Activated CD4-positive, alpha-beta memory T cell treated with anti-CD3 and anti-CD28 coated beads for 36 hours (primary cell): ENCODE measurements at regions not wholly inside any gene's neighbourhood (a gene's known extent, or its start where the extent isn't known, plus 50 kb on each side); places are given as distances from the start of the nearest gene placed in this dataset.

ENCODE experiments used
- CTCF ChIA-PET: fragments of 350-600 bp; sonication (Branson Sonifier 250); formaldehyde crosslinking; loops from one replicate; lab custom pipeline; 2021; ENCODE audit warnings: antibody characterized with exemption, inconsistent platforms; lab: Charles Lee
- POLR2A ChIA-PET: fragments of 350-600 bp; sonication (Branson Sonifier 250); formaldehyde crosslinking; loops from one replicate; lab custom pipeline; 2021; ENCODE audit warnings: antibody characterized with exemption; lab: Charles Lee
- DNase-seq: peaks from one replicate; pipeline ENCODE4 v3.0.0-alpha.2; 2020
- H3K27ac Mint-ChIP-seq: one replicate; pipeline ENCODE4 v1.8.0; 2021; ENCODE audit warnings: mixed read lengths
- H3K27me3 Mint-ChIP-seq: one replicate; pipeline ENCODE4 v1.8.0; 2021; ENCODE audit warnings: mixed read lengths
- H3K36me3 Mint-ChIP-seq: one replicate; pipeline ENCODE4 v1.8.0; 2021; ENCODE audit warnings: mixed read lengths
- H3K4me1 Mint-ChIP-seq: one replicate; pipeline ENCODE4 v1.8.0; 2021; ENCODE audit warnings: low read depth, mixed read lengths
- H3K4me3 Mint-ChIP-seq: one replicate; pipeline ENCODE4 v1.8.0; 2021; ENCODE audit warnings: mild to moderate bottlenecking, mixed read lengths
- H3K9me3 Mint-ChIP-seq: one replicate; pipeline ENCODE4 v1.8.0; 2021; ENCODE audit warnings: mixed read lengths
- intact Hi-C: fragments of 100-400 bp; cut with micrococcal nuclease; formaldehyde crosslinking; loops from one replicate; pipeline ENCODE4 v1.15.1; 2023

DNA sequence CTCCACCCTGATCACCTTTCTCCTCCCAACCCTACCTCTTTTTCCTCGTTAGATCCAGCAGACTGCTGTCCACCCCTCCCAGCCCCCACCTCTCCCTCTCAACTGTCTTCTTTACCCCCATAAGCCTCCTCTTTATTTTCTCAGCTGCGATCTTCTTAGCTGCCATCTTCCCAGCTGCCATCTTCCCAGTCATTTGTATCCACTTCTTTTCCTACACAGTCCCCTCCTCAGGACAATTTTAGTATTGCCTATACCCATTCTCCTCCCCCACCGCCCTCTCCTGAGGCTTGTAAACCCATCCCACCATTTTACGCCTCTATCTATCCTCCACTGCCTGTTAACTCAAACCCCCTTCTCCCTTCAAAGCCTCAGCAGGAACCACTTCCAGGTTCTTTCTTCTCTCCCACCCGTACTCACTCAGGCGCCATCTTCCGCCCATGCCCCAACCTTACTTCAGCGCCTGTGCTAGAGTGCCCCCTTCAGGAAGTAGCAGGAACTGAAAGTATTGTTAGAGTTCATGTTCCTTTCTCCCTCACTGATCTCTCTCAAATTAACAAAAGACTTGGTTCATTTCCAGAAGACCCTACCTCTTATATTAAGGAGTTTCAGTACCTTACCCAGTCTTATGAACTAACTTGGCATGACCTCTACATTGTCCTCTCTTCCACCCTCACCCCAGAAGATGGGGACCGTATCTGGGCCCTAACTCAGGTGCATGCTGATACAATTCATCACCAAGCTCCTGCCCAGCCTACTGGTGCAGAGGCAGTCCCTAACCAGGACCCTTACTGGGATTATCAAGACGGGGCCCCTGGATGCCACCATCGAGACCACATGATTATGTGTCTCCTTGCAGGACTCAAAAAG is 236.0 kb downstream of the ADGRG6 start:
- peak; percentile 40 for DNase-seq
- Mint-ChIP-seq H3K27me3 (no peaks in the 10 kb centered on the region), H3K4me1 (no peaks in the 10 kb centered on the region), H3K36me3 (peaks cover 4% of the 10 kb centered on the region), H3K4me3 (no peak overlapping the region), H3K9me3 (peaks cover 21% of the 10 kb centered on the region), H3K27ac (no peak overlapping the region)
- intact Hi-C loops = loop anchor here (2.0 kb wide), 1 partner anchor 63 kb away; no protein-coding TSS in a partner anchor
- ChIA-PET CTCF (interaction anchor here (2.3 kb wide), 1 partner anchor 63 kb away, joined by 10 read pairs; no protein-coding TSS in a partner anchor), POLR2A (no interaction called here)

DNA sequence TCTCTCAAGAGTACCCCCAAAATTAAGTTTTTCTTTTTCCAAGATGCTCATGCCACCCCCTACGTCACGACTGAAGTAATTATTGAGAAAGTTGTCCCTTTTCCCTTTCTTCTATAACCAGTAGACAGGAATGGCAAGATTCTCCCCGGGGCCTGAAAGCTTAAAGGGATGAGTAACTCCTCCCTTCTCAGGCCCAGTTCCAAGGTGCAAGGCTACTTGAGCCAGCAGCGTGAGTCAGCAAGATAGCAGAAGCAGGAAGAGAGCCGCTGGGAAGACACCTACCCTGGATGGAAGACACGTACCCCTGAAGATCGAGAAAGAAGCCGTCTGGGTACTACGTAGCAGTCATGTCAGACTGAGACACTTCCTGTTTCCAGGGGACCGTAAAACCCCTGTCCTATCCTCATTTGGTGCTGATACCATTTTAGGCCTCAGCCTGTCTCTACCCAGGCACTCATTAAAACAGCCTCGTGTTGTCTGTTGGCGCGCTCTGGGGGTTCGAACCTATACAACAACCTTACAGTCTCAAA is 241.0 kb downstream of the ADGRG6 start:
- no peak overlapping the region for H3K4me3 Mint-ChIP-seq
- intact Hi-C loops = no loop called here
- H3K27me3 Mint-ChIP-seq = peaks cover 2% of the 10 kb centered on the region
- H3K4me1 Mint-ChIP-seq = peaks cover 17% of the 10 kb centered on the region
- H3K9me3 Mint-ChIP-seq = no peaks in the 10 kb centered on the region
- ChIA-PET POLR2A (no interaction called here), CTCF (interaction anchor here (1.0 kb wide), 1 partner anchor 23 kb away, joined by 3 read pairs; no protein-coding TSS in a partner anchor)
- no peak overlapping the region for H3K27ac Mint-ChIP-seq
- no peak for DNase-seq
- H3K36me3 Mint-ChIP-seq = no peaks in the 10 kb centered on the region

GRCh38 chr6:142543606-142544005 is 241.8 kb downstream of the ADGRG6 start:
- Mint-ChIP-seq H3K27me3 (peaks cover 2% of the 10 kb centered on the region), H3K4me3 (no peak overlapping the region), H3K36me3 (no peaks in the 10 kb centered on the region), H3K4me1 (peaks cover 17% of the 10 kb centered on the region), H3K9me3 (no peaks in the 10 kb centered on the region), H3K27ac (no peak overlapping the region)
- DNase-seq = no peak
- intact Hi-C loops = loop anchor here (1.0 to 2.0 kb wide), 3 partner anchors 25 to 397 kb away; partner anchors contain the start of genes NMBR and VTA1
- ChIA-PET POLR2A (no interaction called here), CTCF (interaction anchor here (1.0 to 1.4 kb wide), 2 partner anchors 22 to 26 kb away, joined by 3 to 5 read pairs; no protein-coding TSS in a partner anchor)

DNA sequence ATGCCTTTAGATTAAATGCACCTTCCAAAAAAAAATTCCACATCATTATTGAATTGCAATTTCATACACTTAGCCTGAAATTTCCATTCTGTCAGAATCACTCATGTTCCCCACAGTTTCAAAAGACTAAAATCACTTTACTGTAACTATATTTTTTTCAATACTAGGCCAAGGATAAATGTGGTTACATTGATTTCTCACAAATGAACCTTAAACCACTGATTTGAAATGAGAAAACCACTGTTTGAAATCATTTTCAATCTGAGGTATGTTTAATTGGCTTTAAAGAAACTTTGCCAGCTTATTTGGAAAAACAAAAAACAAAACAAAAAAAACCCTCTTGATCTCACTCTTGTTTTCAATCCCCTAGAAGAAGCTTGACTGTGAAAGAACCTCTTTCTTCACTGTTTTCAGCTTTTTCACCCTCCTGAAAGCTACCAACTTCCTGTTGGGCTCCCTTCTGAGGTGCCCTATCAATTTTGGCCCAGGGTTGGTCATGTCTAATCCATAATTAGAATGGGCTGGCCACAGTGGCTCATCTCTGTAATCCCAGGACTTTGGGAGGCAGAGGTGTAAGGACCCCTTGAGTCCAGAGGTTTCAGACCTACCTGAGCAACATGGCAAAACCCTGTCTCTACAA is 242.5 kb downstream of the ADGRG6 start:
- ChIA-PET POLR2A (interaction anchor here (1.2 kb wide), 1 partner anchor 17 kb away, joined by 3 read pairs; no protein-coding TSS in a partner anchor), CTCF (interaction anchor here (0.7 to 1.4 kb wide), 3 partner anchors 13 to 25 kb away, joined by 3 to 5 read pairs (median 3); no protein-coding TSS in a partner anchor)
- no peak overlapping the region for H3K27ac Mint-ChIP-seq
- intact Hi-C loops = loop anchor here (1.0 to 2.0 kb wide), 3 partner anchors 24 to 398 kb away; partner anchors contain the start of genes NMBR and VTA1
- peak; percentile 18 for DNase-seq
- H3K36me3 Mint-ChIP-seq = no peaks in the 10 kb centered on the region
- no peaks in the 10 kb centered on the region for H3K9me3 Mint-ChIP-seq
- peaks cover 2% of the 10 kb centered on the region for H3K27me3 Mint-ChIP-seq
- H3K4me3 Mint-ChIP-seq = no peak overlapping the region
- H3K4me1 Mint-ChIP-seq = peaks cover 22% of the 10 kb centered on the region

DNA sequence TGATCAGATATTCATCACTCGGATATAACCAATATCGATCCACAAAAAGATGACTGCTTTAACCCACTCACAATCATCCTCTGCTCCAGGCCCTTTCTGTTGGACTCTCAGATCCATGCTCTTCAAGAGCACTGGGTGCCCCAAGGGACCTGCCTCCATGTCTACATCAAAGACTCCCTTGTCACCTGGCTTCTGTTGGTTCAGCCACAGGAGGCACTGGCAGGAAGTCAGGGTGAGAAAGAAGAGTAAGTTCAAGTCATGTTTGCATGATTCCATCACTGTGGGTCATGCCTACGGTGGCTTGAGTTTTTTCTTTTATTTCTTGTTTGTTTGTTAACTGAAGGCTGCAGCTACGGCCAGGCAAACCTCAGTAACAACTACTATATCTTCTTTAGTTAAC is 243.3 kb downstream of the ADGRG6 start:
- Mint-ChIP-seq H3K27me3 (peaks cover 2% of the 10 kb centered on the region), H3K27ac (no peak overlapping the region), H3K36me3 (no peaks in the 10 kb centered on the region), H3K4me1 (peaks cover 23% of the 10 kb centered on the region), H3K9me3 (no peaks in the 10 kb centered on the region), H3K4me3 (no peak overlapping the region)
- DNase-seq = peak; percentile 15
- ChIA-PET CTCF (interaction anchor here (1.3 to 1.4 kb wide), 2 partner anchors 13 to 24 kb away, joined by 3 to 5 read pairs; no protein-coding TSS in a partner anchor), POLR2A (interaction anchor here (1.2 kb wide), 1 partner anchor 16 kb away, joined by 3 read pairs; no protein-coding TSS in a partner anchor)
- intact Hi-C loops = loop anchor here (2.0 kb wide), 2 partner anchors 24 to 398 kb away; partner anchors contain the start of genes NMBR and VTA1

DNA sequence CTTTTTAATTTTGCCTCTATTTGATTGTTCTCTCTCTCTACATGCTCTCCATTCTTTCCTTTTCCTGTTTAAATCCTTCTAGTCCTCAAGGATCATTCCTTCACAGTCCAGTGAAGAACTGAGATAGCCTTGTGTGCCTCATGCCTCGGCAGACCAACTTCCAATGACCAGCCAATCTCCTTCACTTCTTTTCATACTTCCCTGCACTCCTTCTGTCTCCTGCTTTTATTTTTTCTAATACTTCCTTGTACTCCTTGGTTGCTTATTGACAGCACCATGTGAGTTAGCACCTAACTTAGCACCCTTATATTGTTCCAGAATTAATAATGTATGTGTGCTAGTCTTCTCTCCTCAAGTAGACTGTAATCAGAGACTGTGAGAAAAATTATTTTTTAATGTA is 246.8 kb downstream of the ADGRG6 start:
- H3K4me3 Mint-ChIP-seq = no peak overlapping the region
- CTCF ChIA-PET = no interaction called here
- intact Hi-C loops = no loop called here
- H3K36me3 Mint-ChIP-seq = no peaks in the 10 kb centered on the region
- peaks cover 24% of the 10 kb centered on the region for H3K4me1 Mint-ChIP-seq
- H3K27ac Mint-ChIP-seq = no peak overlapping the region
- no peak for DNase-seq
- POLR2A ChIA-PET = no interaction called here
- peaks cover 5% of the 10 kb centered on the region for H3K27me3 Mint-ChIP-seq
- H3K9me3 Mint-ChIP-seq = no peaks in the 10 kb centered on the region

DNA sequence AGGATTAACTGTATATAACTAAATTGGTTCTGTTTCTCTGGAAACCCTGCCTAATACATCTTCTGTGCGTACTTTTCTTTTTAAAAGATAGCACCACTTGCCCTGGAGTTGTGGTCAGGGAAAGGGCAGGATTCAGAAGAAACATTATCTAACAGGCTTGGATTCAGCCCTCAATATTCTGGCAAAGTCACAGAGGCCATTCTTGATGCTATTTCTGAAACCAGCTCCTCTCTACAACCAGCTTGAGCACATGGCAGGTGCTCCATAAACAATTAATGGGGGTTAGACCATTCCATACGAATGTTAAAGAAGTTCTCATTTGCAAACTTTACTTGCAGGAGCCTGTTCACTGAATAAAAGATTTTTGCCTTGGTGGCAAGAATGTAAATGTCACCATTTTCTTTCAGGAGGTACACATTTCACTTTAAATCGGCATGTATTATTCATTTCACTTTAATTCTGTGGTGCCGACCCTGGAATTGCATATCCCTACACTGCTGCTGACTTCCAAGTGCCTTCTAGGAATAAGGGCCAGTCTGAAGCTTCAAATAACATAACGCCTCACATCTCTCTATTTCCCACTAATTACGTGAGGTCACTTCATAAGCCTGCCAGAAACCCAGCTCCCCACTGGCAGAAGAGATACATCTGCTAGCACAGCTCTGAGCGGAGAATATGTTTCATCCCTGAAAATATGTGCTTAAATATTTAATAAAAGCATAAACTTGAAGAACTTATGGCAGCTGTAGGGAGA is 248.7 kb downstream of the ADGRG6 start:
- Mint-ChIP-seq H3K27me3 (peaks cover 3% of the 10 kb centered on the region), H3K9me3 (no peaks in the 10 kb centered on the region), H3K4me3 (no peak overlapping the region), H3K4me1 (peaks cover 9% of the 10 kb centered on the region), H3K27ac (no peak overlapping the region), H3K36me3 (no peaks in the 10 kb centered on the region)
- intact Hi-C loops = no loop called here
- CTCF ChIA-PET = interaction anchor here (2.2 kb wide), 1 partner anchor 16 kb away, joined by 16 read pairs; no protein-coding TSS in a partner anchor
- no peak for DNase-seq
- POLR2A ChIA-PET = no interaction called here

DNA sequence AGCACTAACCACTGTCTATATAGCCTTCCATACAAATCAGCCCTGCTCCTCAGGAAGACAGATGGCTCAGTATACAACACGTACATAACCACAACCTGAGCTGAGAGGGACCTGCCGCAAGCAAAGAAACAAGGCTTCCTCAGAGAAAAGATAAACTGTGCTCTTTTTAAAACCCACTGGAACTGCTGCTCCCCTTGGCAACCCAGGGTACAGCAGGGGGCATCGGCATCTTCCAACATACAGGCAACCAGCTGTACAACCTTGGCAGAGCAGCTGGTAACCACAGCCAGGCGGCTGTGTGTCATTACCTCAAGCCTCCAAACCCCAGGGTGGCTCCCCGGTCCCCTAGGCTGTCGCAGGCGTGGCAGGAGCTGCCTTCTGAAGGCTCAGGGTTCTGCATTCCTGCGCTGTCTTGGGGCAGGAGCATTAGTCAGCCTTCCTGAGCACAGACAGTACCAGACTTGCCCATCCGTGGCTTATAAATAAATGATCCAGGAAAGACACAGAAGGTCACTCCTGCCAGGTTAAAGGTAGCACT is 249.5 kb downstream of the ADGRG6 start:
- DNase-seq = peak; percentile 55
- POLR2A ChIA-PET = interaction anchor here (1.1 kb wide), 1 partner anchor 513 kb away, joined by 3 read pairs; no protein-coding TSS in a partner anchor
- Mint-ChIP-seq H3K9me3 (no peaks in the 10 kb centered on the region), H3K4me1 (peaks cover 9% of the 10 kb centered on the region), H3K36me3 (no peaks in the 10 kb centered on the region), H3K27ac (no peak overlapping the region), H3K27me3 (peaks cover 3% of the 10 kb centered on the region), H3K4me3 (no peak overlapping the region)
- intact Hi-C loops = no loop called here
- CTCF ChIA-PET = interaction anchor here (0.7 to 2.2 kb wide), 3 partner anchors 16 to 52 kb away, joined by 3 to 16 read pairs (median 4); no protein-coding TSS in a partner anchor

DNA sequence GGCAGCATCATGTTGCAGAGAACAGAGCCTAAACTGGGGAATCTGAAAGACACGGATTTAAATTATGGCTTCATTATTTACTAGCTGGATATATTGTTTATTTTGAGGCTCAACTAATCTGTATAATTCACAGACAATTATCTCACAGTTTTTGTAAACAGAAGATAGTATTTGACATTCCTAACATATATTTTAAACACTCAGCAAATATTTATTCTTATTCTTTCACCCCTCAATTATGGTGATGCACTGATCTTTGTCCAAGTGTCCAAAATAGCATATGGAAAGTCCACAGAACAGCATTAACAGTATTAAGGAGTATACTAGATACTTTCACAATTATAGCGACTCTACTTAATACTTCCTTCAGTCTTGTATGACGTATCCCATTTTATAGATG is 257.0 kb downstream of the ADGRG6 start:
- no peak for DNase-seq
- no peaks in the 10 kb centered on the region for H3K27me3 Mint-ChIP-seq
- peaks cover 19% of the 10 kb centered on the region for H3K4me1 Mint-ChIP-seq
- H3K9me3 Mint-ChIP-seq = no peaks in the 10 kb centered on the region
- ChIA-PET CTCF (interaction anchor here (1.3 kb wide), 2 partner anchors 7 to 9 kb away, joined by 4 read pairs; no protein-coding TSS in a partner anchor), POLR2A (no interaction called here)
- no peak overlapping the region for H3K4me3 Mint-ChIP-seq
- peaks cover 2% of the 10 kb centered on the region for H3K36me3 Mint-ChIP-seq
- intact Hi-C loops = no loop called here
- no peak overlapping the region for H3K27ac Mint-ChIP-seq

GRCh38 chr6:142561511-142562265 is 259.9 kb downstream of the ADGRG6 start:
- Mint-ChIP-seq H3K4me3 (no peak overlapping the region), H3K36me3 (peaks cover 2% of the 10 kb centered on the region), H3K27me3 (no peaks in the 10 kb centered on the region), H3K4me1 (peaks cover 22% of the 10 kb centered on the region), H3K27ac (no peak overlapping the region), H3K9me3 (no peaks in the 10 kb centered on the region)
- CTCF ChIA-PET = interaction anchor here (1.2 to 1.3 kb wide), 2 partner anchors 87 to 131 kb away, joined by 3 to 4 read pairs; no protein-coding TSS in a partner anchor
- intact Hi-C loops = loop anchor here (10.0 kb wide), 1 partner anchor 293 kb away; no protein-coding TSS in a partner anchor
- no peak for DNase-seq
- POLR2A ChIA-PET = interaction anchor here (0.8 to 1.0 kb wide), 2 partner anchors 17 to 328 kb away, joined by 3 to 4 read pairs; no protein-coding TSS in a partner anchor
